ENCODE measurements at regions not wholly inside any gene's neighbourhood (a gene's known extent, or its start where the extent isn't known, plus 50 kb on each side); places are given as distances from the start of the nearest gene placed in this dataset.

- TF ChIP-seq CTCF (IDR thresholded peaks at IDR 0.05; ENCODE audit: low read depth, low read length) (no peak), POLR2A (IDR thresholded peaks at IDR 0.05; ENCODE audit: extremely low read depth, insufficient read length) (no peak)
Measured at GRCh38 chr2:66048667-66049066, 386.3 kb upstream of the MEIS1 start.

All from NB4 (cell line).